ENCODE measurements at regions not wholly inside any gene's neighbourhood (a gene's known extent, or its start where the extent isn't known, plus 50 kb on each side); places are given as distances from the start of the nearest gene placed in this dataset.

- BruUV-seq (replicated peaks) = no TSS peak
- H3K27ac Mint-ChIP-seq (ENCODE audit: unreplicated experiment) = no peak overlapping the region
- DNase-seq = no peak
- H3K4me3 Mint-ChIP-seq (ENCODE audit: unreplicated experiment) = no peak overlapping the region
- H3K4me1 Mint-ChIP-seq (ENCODE audit: low read depth, unreplicated experiment) = no peaks in the 10 kb centered on the region
- H3K9me3 Mint-ChIP-seq (ENCODE audit: unreplicated experiment) = no peaks in the 10 kb centered on the region
- Histone ChIP-seq H3K36me3 (ENCODE audit: control insufficient read depth, insufficient read depth, low read length) (no peaks in the 10 kb centered on the region), H3K9me3 (no peaks in the 10 kb centered on the region), H3K27me3 (replicated peaks; ENCODE audit: control insufficient read depth, insufficient read depth, low read length) (no peaks in the 10 kb centered on the region), H3K4me1 (no peaks in the 10 kb centered on the region), H3K4me3 (ENCODE audit: low read depth, low read length) (no peak overlapping the region)
- intact Hi-C loops (cut with micrococcal nuclease; ENCODE audit: unreplicated experiment) = no loop called here
- no peak for TF ChIP-seq CTCF (IDR thresholded peaks at IDR 0.05; ENCODE audit: insufficient read depth in 1 of 2, low read depth in 1 of 2, low read length in 1 of 2, severe bottlenecking in 1 of 2, unreplicated experiment in 1 of 2)
- ChIA-PET POLR2A (no interaction called here), CTCF (no interaction called here)
- H3K36me3 Mint-ChIP-seq (ENCODE audit: insufficient read depth, unreplicated experiment) = no peaks in the 10 kb centered on the region
- H3K27me3 Mint-ChIP-seq (ENCODE audit: insufficient read depth, unreplicated experiment) = peaks cover 11% of the 10 kb centered on the region
Measured at GRCh38 chr14:97058074-97058467, 260.9 kb downstream of the VRK1 start.

GRCh38 chr14:97058589-97058988 lies 261.4 kb downstream of the VRK1 start:
- DNase-seq = no peak
- no peaks in the 10 kb centered on the region for H3K4me1 Mint-ChIP-seq (ENCODE audit: low read depth, unreplicated experiment)
- intact Hi-C loops (cut with micrococcal nuclease; ENCODE audit: unreplicated experiment) = no loop called here
- no peaks in the 10 kb centered on the region for H3K36me3 ChIP-seq (ENCODE audit: control insufficient read depth, insufficient read depth, low read length)
- H3K27me3 ChIP-seq (replicated peaks; ENCODE audit: control insufficient read depth, insufficient read depth, low read length) = no peaks in the 10 kb centered on the region
- no TSS peak for BruUV-seq (replicated peaks)
- H3K27ac Mint-ChIP-seq (ENCODE audit: unreplicated experiment) = no peak overlapping the region
- no peaks in the 10 kb centered on the region for H3K36me3 Mint-ChIP-seq (ENCODE audit: insufficient read depth, unreplicated experiment)
- no peaks in the 10 kb centered on the region for H3K9me3 Mint-ChIP-seq (ENCODE audit: unreplicated experiment)
- no peak for TF ChIP-seq CTCF (IDR thresholded peaks at IDR 0.05; ENCODE audit: insufficient read depth in 1 of 2, low read depth in 1 of 2, low read length in 1 of 2, severe bottlenecking in 1 of 2, unreplicated experiment in 1 of 2)
- no peaks in the 10 kb centered on the region for H3K9me3 ChIP-seq
- no peak overlapping the region for H3K4me3 Mint-ChIP-seq (ENCODE audit: unreplicated experiment)
- no peak overlapping the region for H3K4me3 ChIP-seq (ENCODE audit: low read depth, low read length)
- no peaks in the 10 kb centered on the region for H3K4me1 ChIP-seq
- ChIA-PET CTCF (no interaction called here), POLR2A (no interaction called here)
- H3K27me3 Mint-ChIP-seq (ENCODE audit: insufficient read depth, unreplicated experiment) = peaks cover 10% of the 10 kb centered on the region

GRCh38 chr14:97061198-97061597 lies 264.0 kb downstream of the VRK1 start:
- Histone ChIP-seq H3K4me1 (no peaks in the 10 kb centered on the region), H3K36me3 (ENCODE audit: control insufficient read depth, insufficient read depth, low read length) (no peaks in the 10 kb centered on the region), H3K4me3 (ENCODE audit: low read depth, low read length) (no peak overlapping the region), H3K27me3 (replicated peaks; ENCODE audit: control insufficient read depth, insufficient read depth, low read length) (no peaks in the 10 kb centered on the region; the same call in 1 of the 2 replicates), H3K9me3 (no peaks in the 10 kb centered on the region)
- CTCF ChIA-PET = no interaction called here
- POLR2A ChIA-PET = no interaction called here
- H3K27me3 Mint-ChIP-seq (ENCODE audit: insufficient read depth, unreplicated experiment) = peaks cover 17% of the 10 kb centered on the region
- no peak for TF ChIP-seq CTCF (IDR thresholded peaks at IDR 0.05; ENCODE audit: insufficient read depth in 1 of 2, low read depth in 1 of 2, low read length in 1 of 2, severe bottlenecking in 1 of 2, unreplicated experiment in 1 of 2)
- no peak for DNase-seq
- H3K27ac Mint-ChIP-seq (ENCODE audit: unreplicated experiment) = no peak overlapping the region
- H3K4me1 Mint-ChIP-seq (ENCODE audit: low read depth, unreplicated experiment) = no peaks in the 10 kb centered on the region
- no TSS peak for BruUV-seq (replicated peaks)
- no peaks in the 10 kb centered on the region for H3K9me3 Mint-ChIP-seq (ENCODE audit: unreplicated experiment)
- no peaks in the 10 kb centered on the region for H3K36me3 Mint-ChIP-seq (ENCODE audit: insufficient read depth, unreplicated experiment)
- intact Hi-C loops (cut with micrococcal nuclease; ENCODE audit: unreplicated experiment) = no loop called here
- H3K4me3 Mint-ChIP-seq (ENCODE audit: unreplicated experiment) = no peak overlapping the region

All from Caco-2 (cell line).